SJSA1 (cell line): ENCODE measurements at regions not wholly inside any gene's neighbourhood (a gene's known extent, or its start where the extent isn't known, plus 50 kb on each side); places are given as distances from the start of the nearest gene placed in this dataset.
A peak's percentile ranks its signal among the peaks of the same experiment; 100 is the strongest.
"Not testable (repeated sequence)": the region's sequence is repeated elsewhere in the genome, so short reads cannot be mapped to it uniquely, and the experiment has no call there.

ENCODE experiments used
- DNase-seq, 2 experiments: peaks; one replicate each; pipeline ENCODE4 v3.0.0-alpha.2; 2015 to 2020; ENCODE audit warnings: low spot score in 2 of 2, low read depth in 1 of 2
- H3K27ac ChIP-seq: fragments of 250-450 bp; sonication (Bioruptor Pico); 2 replicates; pipeline ENCODE4 v1.5.1; 2020; ENCODE audit warnings: mild to moderate bottlenecking, moderate library complexity
- H3K27me3 ChIP-seq: fragments of 250-450 bp; sonication (Bioruptor Pico); replicated peaks from 2 replicates; pipeline ENCODE4 v1.5.1; 2020; ENCODE audit warnings: mild to moderate bottlenecking, moderate library complexity
- H3K36me3 ChIP-seq: fragments of 250-450 bp; sonication (Bioruptor Pico); 2 replicates; pipeline ENCODE4 v1.5.1; 2020; ENCODE audit warnings: mild to moderate bottlenecking
- H3K4me1 ChIP-seq: fragments of 250-450 bp; sonication (Bioruptor Pico); replicated peaks from 2 replicates; pipeline ENCODE4 v1.6.1; 2021; ENCODE audit warnings: mild to moderate bottlenecking
- H3K4me3 ChIP-seq: fragments of 250-450 bp; sonication (Bioruptor Pico); 2 replicates; pipeline ENCODE4 v1.5.1; 2020; ENCODE audit warnings: mild to moderate bottlenecking
- H3K9me3 ChIP-seq: fragments of 250-450 bp; sonication (Bioruptor Pico); replicated peaks from 2 replicates; pipeline ENCODE4 v1.5.1; 2020; ENCODE audit warnings: mild to moderate bottlenecking

GRCh38 chr6:86872810-86873209 is 64.5 kb upstream of the HTR1E start:
- not testable (repeated sequence) for H3K4me3 ChIP-seq, H3K27ac ChIP-seq, H3K9me3 ChIP-seq, DNase-seq, H3K36me3 ChIP-seq, H3K27me3 ChIP-seq, H3K4me1 ChIP-seq

GRCh38 chr6:86871681-86872080 is 65.6 kb upstream of the HTR1E start:
- no peaks in the 10 kb centered on the region for H3K27me3 ChIP-seq

GRCh38 chr6:86869500-86869899 is 67.8 kb upstream of the HTR1E start:
- H3K4me1 ChIP-seq, result no peaks in the 10 kb centered on the region
- no peaks in the 10 kb centered on the region for H3K9me3 ChIP-seq
- DNase-seq, result no peak
- no peak overlapping the region for H3K4me3 ChIP-seq
- H3K36me3 ChIP-seq, result no peaks in the 10 kb centered on the region
- no peak overlapping the region for H3K27ac ChIP-seq
- no peaks in the 10 kb centered on the region for H3K27me3 ChIP-seq

More at GRCh38 chr6:86871681-86872080, 65.6 kb upstream of the HTR1E start:
- no peak overlapping the region for H3K4me3 ChIP-seq
- no peak for DNase-seq
- no peak overlapping the region for H3K27ac ChIP-seq
- H3K36me3 ChIP-seq, result no peaks in the 10 kb centered on the region
- no peaks in the 10 kb centered on the region for H3K4me1 ChIP-seq
- no peaks in the 10 kb centered on the region for H3K9me3 ChIP-seq

GRCh38 chr6:86859513-86859912 is 77.8 kb upstream of the HTR1E start:
- no peak overlapping the region for H3K27ac ChIP-seq
- H3K27me3 ChIP-seq, result no peaks in the 10 kb centered on the region
- no peak overlapping the region for H3K4me3 ChIP-seq
- no peaks in the 10 kb centered on the region for H3K9me3 ChIP-seq
- no peaks in the 10 kb centered on the region for H3K36me3 ChIP-seq
- DNase-seq, result no peak
- H3K4me1 ChIP-seq, result no peaks in the 10 kb centered on the region

GRCh38 chr6:86858970-86859369 is 78.4 kb upstream of the HTR1E start:
- no peak for DNase-seq
- Histone ChIP-seq H3K4me3 (no peak overlapping the region), H3K27ac (no peak overlapping the region), H3K9me3 (no peaks in the 10 kb centered on the region), H3K27me3 (no peaks in the 10 kb centered on the region), H3K36me3 (no peaks in the 10 kb centered on the region), H3K4me1 (no peaks in the 10 kb centered on the region)

- DNase-seq, result no peak
- no peaks in the 10 kb centered on the region for H3K27me3 ChIP-seq
- H3K27ac ChIP-seq, result no peak overlapping the region
- no peaks in the 10 kb centered on the region for H3K4me1 ChIP-seq
- no peaks in the 10 kb centered on the region for H3K36me3 ChIP-seq
- H3K9me3 ChIP-seq, result no peaks in the 10 kb centered on the region
- no peak overlapping the region for H3K4me3 ChIP-seq
These were observed 79.5 kb upstream of the HTR1E start for GRCh38 chr6:86857783-86858182.

- peak; percentile 25 to 48 for DNase-seq
- no peaks in the 10 kb centered on the region for H3K27me3 ChIP-seq
- H3K36me3 ChIP-seq, result no peaks in the 10 kb centered on the region
- H3K4me3 ChIP-seq, result no peak overlapping the region
- H3K4me1 ChIP-seq, result no peaks in the 10 kb centered on the region
- no peak overlapping the region for H3K27ac ChIP-seq
- H3K9me3 ChIP-seq, result no peaks in the 10 kb centered on the region
These were observed 80.3 kb upstream of the HTR1E start for GRCh38 chr6:86856937-86857563.

GRCh38 chr6:86856379-86856778 is 80.9 kb upstream of the HTR1E start:
- DNase-seq, result no peak
- H3K4me1 ChIP-seq, result no peaks in the 10 kb centered on the region
- H3K27me3 ChIP-seq, result no peaks in the 10 kb centered on the region
- H3K4me3 ChIP-seq, result no peak overlapping the region
- no peaks in the 10 kb centered on the region for H3K9me3 ChIP-seq
- H3K36me3 ChIP-seq, result no peaks in the 10 kb centered on the region
- H3K27ac ChIP-seq, result no peak overlapping the region

- Histone ChIP-seq H3K4me3 (no peak overlapping the region), H3K9me3 (no peaks in the 10 kb centered on the region), H3K27me3 (no peaks in the 10 kb centered on the region), H3K27ac (no peak overlapping the region), H3K4me1 (no peaks in the 10 kb centered on the region), H3K36me3 (no peaks in the 10 kb centered on the region)
- DNase-seq, result no peak
These were observed 88.3 kb upstream of the HTR1E start for GRCh38 chr6:86848986-86849385.

GRCh38 chr6:86832686-86833085 is 104.6 kb upstream of the HTR1E start:
- H3K36me3 ChIP-seq, result no peaks in the 10 kb centered on the region
- H3K4me1 ChIP-seq, result no peaks in the 10 kb centered on the region
- H3K27ac ChIP-seq, result no peak overlapping the region
- H3K9me3 ChIP-seq, result no peaks in the 10 kb centered on the region
- DNase-seq, result no peak
- H3K27me3 ChIP-seq, result no peaks in the 10 kb centered on the region
- H3K4me3 ChIP-seq, result no peak overlapping the region

- Histone ChIP-seq H3K36me3 (no peaks in the 10 kb centered on the region), H3K27ac (no peak overlapping the region)
- DNase-seq, result no peak
These were observed 111.9 kb upstream of the HTR1E start for GRCh38 chr6:86825436-86825835.

GRCh38 chr6:86822747-86823146 is 114.6 kb upstream of the HTR1E start:
- no peak for DNase-seq

More at GRCh38 chr6:86825436-86825835, 111.9 kb upstream of the HTR1E start:
- Histone ChIP-seq H3K4me3 (no peak overlapping the region), H3K9me3 (no peaks in the 10 kb centered on the region), H3K27me3 (no peaks in the 10 kb centered on the region), H3K4me1 (no peaks in the 10 kb centered on the region)

GRCh38 chr6:86820750-86821149 is 116.6 kb upstream of the HTR1E start:
- no peaks in the 10 kb centered on the region for H3K4me1 ChIP-seq
- H3K27ac ChIP-seq, result no peak overlapping the region
- no peaks in the 10 kb centered on the region for H3K36me3 ChIP-seq
- DNase-seq, result no peak
- no peak overlapping the region for H3K4me3 ChIP-seq
- H3K27me3 ChIP-seq, result no peaks in the 10 kb centered on the region
- no peaks in the 10 kb centered on the region for H3K9me3 ChIP-seq

More at GRCh38 chr6:86822747-86823146, 114.6 kb upstream of the HTR1E start:
- H3K36me3 ChIP-seq, result no peaks in the 10 kb centered on the region
- H3K4me1 ChIP-seq, result no peaks in the 10 kb centered on the region
- no peaks in the 10 kb centered on the region for H3K27me3 ChIP-seq
- no peak overlapping the region for H3K4me3 ChIP-seq
- no peaks in the 10 kb centered on the region for H3K9me3 ChIP-seq
- H3K27ac ChIP-seq, result no peak overlapping the region

GRCh38 chr6:86793649-86794048 is 143.7 kb upstream of the HTR1E start:
- H3K4me1 ChIP-seq, result no peaks in the 10 kb centered on the region
- no peak overlapping the region for H3K27ac ChIP-seq
- no peak for DNase-seq
- H3K9me3 ChIP-seq, result no peaks in the 10 kb centered on the region
- H3K27me3 ChIP-seq, result no peaks in the 10 kb centered on the region
- no peak overlapping the region for H3K4me3 ChIP-seq
- H3K36me3 ChIP-seq, result no peaks in the 10 kb centered on the region

GRCh38 chr6:86791476-86791875 is 145.9 kb upstream of the HTR1E start:
- H3K4me3 ChIP-seq, result no peak overlapping the region
- H3K27me3 ChIP-seq, result no peaks in the 10 kb centered on the region

More at GRCh38 chr6:86791476-86791875, 145.9 kb upstream of the HTR1E start:
- H3K36me3 ChIP-seq, result no peaks in the 10 kb centered on the region
- no peaks in the 10 kb centered on the region for H3K4me1 ChIP-seq
- no peaks in the 10 kb centered on the region for H3K9me3 ChIP-seq
- H3K27ac ChIP-seq, result no peak overlapping the region
- DNase-seq, result no peak
